Neural progenitor cell (in vitro differentiated cells): ENCODE measurements at regions not wholly inside any gene's neighbourhood (a gene's known extent, or its start where the extent isn't known, plus 50 kb on each side); places are given as distances from the start of the nearest gene placed in this dataset.

Experiments used
- DNase-seq: peaks from one replicate; pipeline ENCODE4 v3.0.0-alpha.2; 2016; ENCODE audit warnings: low spot score
- H2AFZ ChIP-seq: fragments of 200-600 bp; sonication (generic); replicated peaks from 2 replicates; pipeline ENCODE4 v1.6.1; 2016; ENCODE audit warnings: antibody characterized with exemption
- H3F3A ChIP-seq: fragments of 200-600 bp; sonication (generic); 2 replicates; pipeline ENCODE4 v1.6.1; 2016; ENCODE audit warnings: antibody characterized with exemption, low read depth
- H3K27ac ChIP-seq: fragments of 200-600 bp; sonication (generic); 2 replicates; pipeline ENCODE4 v1.5.1; 2016; ENCODE audit warnings: mild to moderate bottlenecking
- H3K27me3 ChIP-seq: fragments of 200-600 bp; sonication (generic); 2 replicates; pipeline ENCODE4 v1.6.1; 2016; ENCODE audit warnings: mild to moderate bottlenecking, moderate library complexity
- H3K36me3 ChIP-seq: fragments of 200-600 bp; sonication (generic); 2 replicates; pipeline ENCODE4 v1.5.1; 2016
- H3K4me1 ChIP-seq: fragments of 200-600 bp; sonication (generic); 2 replicates; pipeline ENCODE4 v1.6.1; 2016; ENCODE audit warnings: mixed run types
- H3K4me2 ChIP-seq: fragments of 200-600 bp; sonication (generic); 2 replicates; pipeline ENCODE4 v1.6.1; 2016
- H3K4me3 ChIP-seq: fragments of 200-600 bp; sonication (generic); 2 replicates; pipeline ENCODE4 v1.5.1; 2016
- H3K79me2 ChIP-seq: fragments of 200-600 bp; sonication (generic); 2 replicates; pipeline ENCODE4 v1.6.1; 2016; ENCODE audit warnings: low read depth
- H3K9ac ChIP-seq: fragments of 200-600 bp; sonication (generic); 2 replicates; pipeline ENCODE4 v1.6.1; 2016
- H3K9me3 ChIP-seq: fragments of 200-600 bp; sonication (generic); 2 replicates; pipeline ENCODE4 v1.5.1; 2016; ENCODE audit warnings: low read depth
- H4K20me1 ChIP-seq: fragments of 200-600 bp; sonication (generic); 2 replicates; pipeline ENCODE4 v1.6.1; 2016; ENCODE audit warnings: low read depth
- H3K27ac Mint-ChIP-seq: 3 replicates; pipeline ENCODE4 v1.8.0; 2021; ENCODE audit warnings: mixed read lengths
- H3K27me3 Mint-ChIP-seq: 2 replicates; pipeline ENCODE4 v1.8.0; 2022; ENCODE audit warnings: low read depth, mild to moderate bottlenecking, inconsistent platforms, moderate library complexity, mixed read lengths; ENCODE audit not compliant: insufficient read depth
- H3K36me3 Mint-ChIP-seq: 3 replicates; pipeline ENCODE4 v1.8.0; 2021; ENCODE audit warnings: mixed read lengths
- H3K4me1 Mint-ChIP-seq: 3 replicates; pipeline ENCODE4 v1.8.0; 2021; ENCODE audit warnings: mixed read lengths
- H3K4me3 Mint-ChIP-seq: 3 replicates; pipeline ENCODE4 v1.8.0; 2021; ENCODE audit warnings: mild to moderate bottlenecking, moderate library complexity, mixed read lengths
- H3K9me3 Mint-ChIP-seq: 3 replicates; pipeline ENCODE4 v1.8.0; 2020; ENCODE audit warnings: mixed read lengths
- CTCF ChIP-seq: fragments of 200-600 bp; sonication (generic); IDR thresholded peaks from 2 replicates; pipeline ENCODE4 v1.5.1; 2017; ENCODE audit warnings: antibody characterized with exemption, mild to moderate bottlenecking
- EZH2 ChIP-seq: fragments of 200-600 bp; sonication (generic); IDR thresholded peaks from 2 replicates; pipeline ENCODE4 v1.6.1; 2017; ENCODE audit warnings: antibody characterized with exemption, mild to moderate bottlenecking, moderate library complexity
- EZH2phosphoT487 ChIP-seq: fragments of 200-600 bp; sonication (generic); IDR thresholded peaks from 2 replicates; pipeline ENCODE4 v1.6.1; 2017; ENCODE audit warnings: antibody characterized with exemption

- Histone ChIP-seq H2AFZ (no peak overlapping the region), H4K20me1 (no peaks in the 10 kb centered on the region), H3F3A (no peaks in the 10 kb centered on the region), H3K27me3 (no peaks in the 10 kb centered on the region), H3K9me3 (no peaks in the 10 kb centered on the region), H3K4me1 (no peaks in the 10 kb centered on the region), H3K4me3 (no peak overlapping the region), H3K9ac (no peak overlapping the region), H3K27ac (no peak overlapping the region), H3K36me3 (no peaks in the 10 kb centered on the region), H3K4me2 (no peak overlapping the region), H3K79me2 (no peaks in the 10 kb centered on the region)
- Mint-ChIP-seq H3K27me3 (peaks cover 2% of the 10 kb centered on the region), H3K27ac (no peak overlapping the region), H3K9me3 (peaks cover 14% of the 10 kb centered on the region), H3K4me3 (no peak overlapping the region), H3K4me1 (peaks cover 7% of the 10 kb centered on the region), H3K36me3 (no peaks in the 10 kb centered on the region)
- DNase-seq, result no peak
- TF ChIP-seq EZH2 (no peak), CTCF (no peak), EZH2phosphoT487 (no peak)
Measured at GRCh38 chr4:57378766-57379165, 268.6 kb upstream of the IGFBP7 start.

GRCh38 chr4:57374866-57375595 lies 264.8 kb upstream of the IGFBP7 start:
- Histone ChIP-seq H3F3A (no peaks in the 10 kb centered on the region), H2AFZ (no peak overlapping the region), H3K9ac (no peak overlapping the region), H3K4me3 (no peak overlapping the region), H3K4me1 (no peaks in the 10 kb centered on the region), H3K27me3 (no peaks in the 10 kb centered on the region), H3K4me2 (no peak overlapping the region), H3K79me2 (no peaks in the 10 kb centered on the region), H4K20me1 (no peaks in the 10 kb centered on the region), H3K36me3 (no peaks in the 10 kb centered on the region), H3K27ac (no peak overlapping the region), H3K9me3 (no peaks in the 10 kb centered on the region)
- TF ChIP-seq CTCF (no peak), EZH2phosphoT487 (no peak), EZH2 (no peak)
- Mint-ChIP-seq H3K27me3 (peaks cover 2% of the 10 kb centered on the region), H3K36me3 (no peaks in the 10 kb centered on the region), H3K4me3 (no peak overlapping the region), H3K27ac (no peak overlapping the region), H3K4me1 (peaks cover 25% of the 10 kb centered on the region), H3K9me3 (peaks cover 13% of the 10 kb centered on the region)
- DNase-seq, result no peak

DNA sequence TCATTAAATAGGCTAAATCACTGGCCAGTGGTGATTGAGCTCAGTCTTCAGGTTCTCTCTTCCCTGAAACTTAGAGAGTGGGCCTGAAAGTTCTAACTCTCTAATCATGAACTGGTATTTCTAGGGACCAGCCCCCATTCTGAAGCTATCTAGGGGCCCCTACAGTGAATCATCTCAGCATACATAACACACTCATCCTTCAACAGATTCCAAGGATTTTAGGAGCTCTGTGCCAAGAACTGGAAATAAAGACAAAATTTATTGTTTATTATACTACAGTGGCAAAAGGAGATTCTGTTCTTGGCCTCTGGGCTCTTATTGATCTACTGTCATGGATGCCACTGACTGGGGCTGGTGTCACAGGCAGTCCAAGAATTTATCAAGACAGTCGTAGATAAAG lies 263.8 kb upstream of the IGFBP7 start:
- H3K27ac ChIP-seq, result no peak overlapping the region
- peaks cover 2% of the 10 kb centered on the region for H3K27me3 Mint-ChIP-seq
- peaks cover 25% of the 10 kb centered on the region for H3K4me1 Mint-ChIP-seq
- H4K20me1 ChIP-seq, result no peaks in the 10 kb centered on the region
- no peak for DNase-seq
- no peaks in the 10 kb centered on the region for H3K36me3 Mint-ChIP-seq
- H3K9me3 Mint-ChIP-seq, result peaks cover 13% of the 10 kb centered on the region
- TF ChIP-seq EZH2phosphoT487 (no peak), EZH2 (no peak), CTCF (no peak)
- no peaks in the 10 kb centered on the region for H3K4me1 ChIP-seq
- no peaks in the 10 kb centered on the region for H3F3A ChIP-seq
- no peaks in the 10 kb centered on the region for H3K27me3 ChIP-seq
- no peak overlapping the region for H3K4me2 ChIP-seq
- H3K9me3 ChIP-seq, result no peaks in the 10 kb centered on the region
- no peak overlapping the region for H3K4me3 Mint-ChIP-seq
- H3K4me3 ChIP-seq, result no peak overlapping the region
- no peak overlapping the region for H2AFZ ChIP-seq
- no peaks in the 10 kb centered on the region for H3K36me3 ChIP-seq
- no peaks in the 10 kb centered on the region for H3K79me2 ChIP-seq
- H3K27ac Mint-ChIP-seq, result no peak overlapping the region
- H3K9ac ChIP-seq, result no peak overlapping the region
